Peyer's patch (tissue), 4 donors: ENCODE measurements at regions not wholly inside any gene's neighbourhood (a gene's known extent, or its start where the extent isn't known, plus 50 kb on each side); places are given as distances from the start of the nearest gene placed in this dataset.

Source experiments
- POLR2A ChIP-seq, 2 donors: fragments of 450-650 bp; IDR thresholded peaks; one replicate each; pipeline ENCODE4 v1.5.1; 2017; ENCODE audit warnings: antibody characterized with exemption in 2 of 2, mild to moderate bottlenecking in 2 of 2, moderate library complexity in 2 of 2
- TF ChIP-seq, protein P1 (sequence below), 6 experiments: fragments of 450-650 bp in 4 of 6; fragments of 200-600 bp in 2 of 6; sonication (generic) in 1 of 6; IDR thresholded peaks; one replicate each; pipeline ENCODE4 v1.5.1; 2017 to 2019; ENCODE audit warnings: antibody characterized with exemption in 6 of 6, mild to moderate bottlenecking in 3 of 6, moderate library complexity in 1 of 6

- TF ChIP-seq, protein P1, sequence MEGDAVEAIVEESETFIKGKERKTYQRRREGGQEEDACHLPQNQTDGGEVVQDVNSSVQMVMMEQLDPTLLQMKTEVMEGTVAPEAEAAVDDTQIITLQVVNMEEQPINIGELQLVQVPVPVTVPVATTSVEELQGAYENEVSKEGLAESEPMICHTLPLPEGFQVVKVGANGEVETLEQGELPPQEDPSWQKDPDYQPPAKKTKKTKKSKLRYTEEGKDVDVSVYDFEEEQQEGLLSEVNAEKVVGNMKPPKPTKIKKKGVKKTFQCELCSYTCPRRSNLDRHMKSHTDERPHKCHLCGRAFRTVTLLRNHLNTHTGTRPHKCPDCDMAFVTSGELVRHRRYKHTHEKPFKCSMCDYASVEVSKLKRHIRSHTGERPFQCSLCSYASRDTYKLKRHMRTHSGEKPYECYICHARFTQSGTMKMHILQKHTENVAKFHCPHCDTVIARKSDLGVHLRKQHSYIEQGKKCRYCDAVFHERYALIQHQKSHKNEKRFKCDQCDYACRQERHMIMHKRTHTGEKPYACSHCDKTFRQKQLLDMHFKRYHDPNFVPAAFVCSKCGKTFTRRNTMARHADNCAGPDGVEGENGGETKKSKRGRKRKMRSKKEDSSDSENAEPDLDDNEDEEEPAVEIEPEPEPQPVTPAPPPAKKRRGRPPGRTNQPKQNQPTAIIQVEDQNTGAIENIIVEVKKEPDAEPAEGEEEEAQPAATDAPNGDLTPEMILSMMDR (IDR thresholded peaks at IDR 0.05), result no peak
- no peak for TF ChIP-seq POLR2A (IDR thresholded peaks at IDR 0.05)
Measured at GRCh38 chr12:30105505-30105904, 321.8 kb upstream of the TMTC1 start.
